ENCODE measurements at regions not wholly inside any gene's neighbourhood (a gene's known extent, or its start where the extent isn't known, plus 50 kb on each side); places are given as distances from the start of the nearest gene placed in this dataset.

DNA sequence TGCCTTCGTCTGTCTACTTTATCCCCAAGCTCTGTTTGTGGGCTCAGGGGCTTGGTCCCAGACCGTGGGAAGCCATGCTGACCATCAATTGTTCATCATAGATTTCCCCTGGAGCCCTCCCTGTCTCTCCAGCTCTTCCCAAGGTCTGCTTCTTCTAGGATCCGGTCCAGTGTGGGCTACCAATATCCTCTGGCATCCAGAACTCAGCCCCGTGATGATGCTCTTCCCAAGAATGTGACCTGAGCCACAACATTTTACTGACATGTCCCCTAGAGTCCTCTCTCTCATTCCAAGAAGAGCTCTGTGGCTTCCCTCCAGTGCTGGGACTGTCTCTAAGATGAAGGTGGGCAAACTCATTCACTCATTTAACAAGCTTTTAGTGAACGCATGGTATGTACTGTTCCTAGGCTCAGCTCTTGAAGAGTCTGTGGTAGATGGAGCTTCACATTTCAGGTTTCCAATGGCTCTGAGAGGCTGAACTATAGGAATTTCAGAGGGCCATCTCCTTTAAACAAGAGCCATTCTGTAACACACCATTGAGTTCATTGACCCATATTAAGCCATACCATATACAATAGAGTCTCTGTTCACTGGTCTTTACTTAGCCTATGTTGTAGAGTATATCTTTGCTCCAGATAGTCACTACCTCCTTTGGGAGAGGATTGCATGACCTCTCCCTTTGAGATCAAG lies 142.0 kb upstream of the APCDD1 start:
- FAIRE-seq, result no peak
- TF ChIP-seq CTCF (IDR thresholded peaks at IDR 0.05; ENCODE audit: insufficient read depth, missing control alignments), result no peak
- no peak for DNase-seq (ENCODE audit: insufficient read length, low spot score)

DNA sequence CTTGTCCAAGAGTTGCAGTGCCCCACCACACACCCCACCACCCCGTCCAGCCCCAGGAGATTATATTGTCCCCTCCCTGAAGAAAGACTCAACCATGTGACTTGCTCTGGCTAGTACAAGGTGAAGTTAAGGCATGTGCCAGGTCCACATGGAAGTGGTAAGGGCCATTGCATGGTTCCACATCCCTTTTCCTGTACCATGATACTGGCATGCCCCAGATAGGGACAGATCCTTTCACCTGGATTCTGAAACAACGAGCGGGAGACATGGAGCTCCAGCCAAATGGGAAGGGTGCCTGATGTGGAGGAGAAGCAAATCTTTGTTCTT lies 141.5 kb upstream of the APCDD1 start:
- FAIRE-seq (no peak), DNase-seq (ENCODE audit: insufficient read length, low spot score) (no peak)
- TF ChIP-seq CTCF (IDR thresholded peaks at IDR 0.05; ENCODE audit: insufficient read depth, missing control alignments), result no peak

GRCh38 chr18:10314066-10314465 lies 140.4 kb upstream of the APCDD1 start:
- no peak for DNase-seq (ENCODE audit: insufficient read length, low spot score)
- no peak for TF ChIP-seq CTCF (IDR thresholded peaks at IDR 0.05; ENCODE audit: insufficient read depth, missing control alignments)
- no peak for FAIRE-seq

DNA sequence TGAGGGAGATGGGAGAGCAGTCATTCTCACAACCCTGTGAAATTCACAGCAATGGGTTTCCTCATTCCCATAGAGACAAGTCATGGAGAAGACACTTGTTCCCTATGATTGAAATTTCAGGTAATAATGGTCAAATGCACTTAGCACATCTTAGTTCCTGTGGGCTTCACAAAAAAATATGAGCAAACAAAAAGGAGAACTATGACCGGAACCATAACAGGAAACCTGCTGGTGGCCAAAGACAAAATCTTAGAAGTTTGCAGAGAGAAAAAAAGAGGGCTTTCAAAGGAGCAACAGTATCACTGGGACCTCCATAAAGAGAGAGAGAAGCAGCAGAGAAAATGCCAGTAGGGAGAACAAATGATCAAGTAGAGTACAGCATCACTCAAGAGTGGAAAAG lies 138.9 kb upstream of the APCDD1 start:
- TF ChIP-seq CTCF (IDR thresholded peaks at IDR 0.05; ENCODE audit: insufficient read depth, missing control alignments), result no peak
- DNase-seq (ENCODE audit: insufficient read length, low spot score) (no peak), FAIRE-seq (no peak)

GRCh38 chr18:10316778-10317177 lies 137.7 kb upstream of the APCDD1 start:
- TF ChIP-seq CTCF (IDR thresholded peaks at IDR 0.05; ENCODE audit: insufficient read depth, missing control alignments), result no peak
- FAIRE-seq (no peak), DNase-seq (ENCODE audit: insufficient read length, low spot score) (no peak)

GRCh38 chr18:10317864-10318690 lies 136.4 kb upstream of the APCDD1 start:
- DNase-seq (ENCODE audit: insufficient read length, low spot score), result no peak
- no peak for TF ChIP-seq CTCF (IDR thresholded peaks at IDR 0.05; ENCODE audit: insufficient read depth, missing control alignments)
- no peak for FAIRE-seq

GRCh38 chr18:10318691-10318970 lies 135.8 kb upstream of the APCDD1 start:
- FAIRE-seq, result no peak
- no peak for DNase-seq (ENCODE audit: insufficient read length, low spot score)
- no peak for TF ChIP-seq CTCF (IDR thresholded peaks at IDR 0.05; ENCODE audit: insufficient read depth, missing control alignments)

Measured in D721Med (cell line).